ENCODE measurements at regions not wholly inside any gene's neighbourhood (a gene's known extent, or its start where the extent isn't known, plus 50 kb on each side); places are given as distances from the start of the nearest gene placed in this dataset.
"Not testable (repeated sequence)": the region's sequence is repeated elsewhere in the genome, so short reads cannot be mapped to it uniquely, and the experiment has no call there.

GRCh38 chr10:121270906-121271305, 327.3 kb downstream of the FGFR2 start:
- DNase-seq (ENCODE audit: low read depth), result no peak
- TF ChIP-seq, protein P1, sequence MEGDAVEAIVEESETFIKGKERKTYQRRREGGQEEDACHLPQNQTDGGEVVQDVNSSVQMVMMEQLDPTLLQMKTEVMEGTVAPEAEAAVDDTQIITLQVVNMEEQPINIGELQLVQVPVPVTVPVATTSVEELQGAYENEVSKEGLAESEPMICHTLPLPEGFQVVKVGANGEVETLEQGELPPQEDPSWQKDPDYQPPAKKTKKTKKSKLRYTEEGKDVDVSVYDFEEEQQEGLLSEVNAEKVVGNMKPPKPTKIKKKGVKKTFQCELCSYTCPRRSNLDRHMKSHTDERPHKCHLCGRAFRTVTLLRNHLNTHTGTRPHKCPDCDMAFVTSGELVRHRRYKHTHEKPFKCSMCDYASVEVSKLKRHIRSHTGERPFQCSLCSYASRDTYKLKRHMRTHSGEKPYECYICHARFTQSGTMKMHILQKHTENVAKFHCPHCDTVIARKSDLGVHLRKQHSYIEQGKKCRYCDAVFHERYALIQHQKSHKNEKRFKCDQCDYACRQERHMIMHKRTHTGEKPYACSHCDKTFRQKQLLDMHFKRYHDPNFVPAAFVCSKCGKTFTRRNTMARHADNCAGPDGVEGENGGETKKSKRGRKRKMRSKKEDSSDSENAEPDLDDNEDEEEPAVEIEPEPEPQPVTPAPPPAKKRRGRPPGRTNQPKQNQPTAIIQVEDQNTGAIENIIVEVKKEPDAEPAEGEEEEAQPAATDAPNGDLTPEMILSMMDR (IDR thresholded peaks at IDR 0.05; ENCODE audit: insufficient read depth, low read depth, low read length), result no peak
- H3K4me3 ChIP-seq (ENCODE audit: low read depth, low read length), result no peak overlapping the region

GRCh38 chr10:121276046-121276445, 322.2 kb downstream of the FGFR2 start:
- no peak overlapping the region for H3K4me3 ChIP-seq (ENCODE audit: low read depth, low read length)
- TF ChIP-seq, protein P1 (IDR thresholded peaks at IDR 0.05; ENCODE audit: insufficient read depth, low read depth, low read length), result no peak
- no peak for DNase-seq (ENCODE audit: low read depth)

- DNase-seq (ENCODE audit: low read depth), result no peak
- no peak overlapping the region for H3K4me3 ChIP-seq (ENCODE audit: low read depth, low read length)
- TF ChIP-seq, protein P1 (IDR thresholded peaks at IDR 0.05; ENCODE audit: insufficient read depth, low read depth, low read length), result no peak
These were observed 321.4 kb downstream of the FGFR2 start for GRCh38 chr10:121276822-121277221.

- DNase-seq (ENCODE audit: low read depth); H3K4me3 ChIP-seq (ENCODE audit: low read depth, low read length): not testable (repeated sequence)
These were observed 319.9 kb downstream of the FGFR2 start for GRCh38 chr10:121278386-121278785.

DNA sequence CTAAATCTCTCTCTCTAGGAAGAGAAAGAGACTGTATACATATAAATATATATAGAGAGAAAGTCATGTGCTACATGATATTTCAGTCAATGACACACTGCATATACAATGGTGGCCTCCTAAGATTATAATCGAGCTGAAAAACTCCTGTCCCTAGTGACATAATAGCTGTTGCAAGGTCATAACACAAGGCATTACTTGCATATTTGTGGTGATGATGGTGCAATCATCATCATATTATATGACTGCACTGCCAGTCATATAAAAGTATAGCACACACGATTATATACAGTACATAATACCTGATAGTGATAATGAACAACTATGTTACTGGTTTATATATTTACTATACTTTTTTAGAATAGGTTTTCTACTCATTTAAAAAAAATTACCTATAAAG, 316.7 kb downstream of the FGFR2 start:
- TF ChIP-seq, protein P1 (IDR thresholded peaks at IDR 0.05; ENCODE audit: insufficient read depth, low read depth, low read length), result no peak
- DNase-seq (ENCODE audit: low read depth), result no peak

GRCh38 chr10:121282264-121282663, 316.0 kb downstream of the FGFR2 start:
- TF ChIP-seq, protein P1 (IDR thresholded peaks at IDR 0.05; ENCODE audit: insufficient read depth, low read depth, low read length), result no peak
- H3K4me3 ChIP-seq (ENCODE audit: low read depth, low read length), result no peak overlapping the region

More for the DNA sequence above, 316.7 kb downstream of the FGFR2 start:
- H3K4me3 ChIP-seq (ENCODE audit: low read depth, low read length), result no peak overlapping the region

GRCh38 chr10:121282797-121283515, 315.3 kb downstream of the FGFR2 start:
- DNase-seq (ENCODE audit: low read depth), result no peak
- H3K4me3 ChIP-seq (ENCODE audit: low read depth, low read length), result no peak overlapping the region
- TF ChIP-seq, protein P1 (IDR thresholded peaks at IDR 0.05; ENCODE audit: insufficient read depth, low read depth, low read length), result no peak

More at GRCh38 chr10:121282264-121282663, 316.0 kb downstream of the FGFR2 start:
- no peak for DNase-seq (ENCODE audit: low read depth)
